IPS-15b (cell line): ENCODE measurements at regions not wholly inside any gene's neighbourhood (a gene's known extent, or its start where the extent isn't known, plus 50 kb on each side); places are given as distances from the start of the nearest gene placed in this dataset.
"Not testable (repeated sequence)": the region's sequence is repeated elsewhere in the genome, so short reads cannot be mapped to it uniquely, and the experiment has no call there.

Source experiments
- H3K27me3 ChIP-seq: one replicate; pipeline ENCODE4 v1.6.1; 2013; ENCODE audit warnings: low read length; ENCODE audit not compliant: control insufficient read depth, insufficient read depth
- H3K36me3 ChIP-seq: one replicate; pipeline ENCODE4 v1.6.1; 2013; ENCODE audit warnings: low read length; ENCODE audit not compliant: control insufficient read depth, insufficient read depth
- H3K4me1 ChIP-seq: one replicate; pipeline ENCODE4 v1.6.1; 2013; ENCODE audit warnings: mild to moderate bottlenecking, low read length; ENCODE audit not compliant: control insufficient read depth, insufficient read depth
- H3K4me3 ChIP-seq: one replicate; pipeline ENCODE4 v1.5.1; 2013; ENCODE audit warnings: low read depth, low read length
- H3K9ac ChIP-seq: one replicate; pipeline ENCODE4 v1.6.1; 2013; ENCODE audit warnings: low read depth, mild to moderate bottlenecking, low read length
- H3K9me3 ChIP-seq: one replicate; pipeline ENCODE4 v1.6.1; 2013; ENCODE audit warnings: mild to moderate bottlenecking, low read length; ENCODE audit not compliant: control insufficient read depth, insufficient read depth

DNA sequence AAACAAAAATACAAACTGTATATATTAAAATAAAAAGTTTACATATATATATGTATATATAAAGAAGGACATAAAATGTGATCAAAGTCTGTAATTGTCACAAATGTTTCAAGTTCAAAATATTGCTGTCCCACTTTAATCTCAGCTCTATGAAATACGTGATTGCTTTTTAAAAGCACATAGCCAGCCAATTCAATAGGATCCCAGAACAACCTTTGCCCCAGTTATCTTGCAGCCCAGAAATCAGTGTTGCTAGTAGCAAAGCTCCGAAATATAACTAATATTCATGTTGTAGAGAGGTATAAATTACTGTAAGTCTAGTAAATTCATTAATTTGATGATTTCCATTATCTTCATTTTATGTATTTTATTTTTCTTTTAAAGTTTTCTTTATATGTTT, 114.6 kb downstream of the ELOVL4 start:
- Histone ChIP-seq H3K9ac (no peak overlapping the region), H3K9me3 (no peaks in the 10 kb centered on the region), H3K27me3 (no peaks in the 10 kb centered on the region), H3K4me1 (no peaks in the 10 kb centered on the region), H3K4me3 (no peak overlapping the region), H3K36me3 (no peaks in the 10 kb centered on the region)

DNA sequence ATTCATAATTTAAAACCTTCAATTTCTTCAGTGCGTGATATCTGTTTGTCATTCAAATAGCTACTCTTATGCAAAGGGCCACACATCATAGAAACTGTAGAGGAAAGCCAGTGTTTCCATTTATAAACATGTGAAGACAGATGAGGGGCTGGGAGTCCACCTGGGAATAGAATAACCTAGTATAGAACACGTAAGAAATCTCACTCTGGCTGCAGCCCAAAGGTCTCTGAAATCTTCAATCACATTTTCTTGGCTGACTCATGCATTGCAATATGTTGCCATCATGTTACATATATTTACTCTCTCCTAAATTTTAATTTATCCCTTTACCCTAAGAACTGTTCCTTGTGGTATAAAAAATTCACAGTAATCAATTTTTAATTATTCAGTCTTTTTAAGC, 123.2 kb downstream of the ELOVL4 start:
- no peak overlapping the region for H3K4me3 ChIP-seq
- no peaks in the 10 kb centered on the region for H3K4me1 ChIP-seq
- H3K9ac ChIP-seq: no peak overlapping the region
- H3K9me3 ChIP-seq: no peaks in the 10 kb centered on the region
- H3K27me3 ChIP-seq: no peaks in the 10 kb centered on the region
- H3K36me3 ChIP-seq: no peaks in the 10 kb centered on the region

GRCh38 chr6:79821859-79822258, 125.5 kb downstream of the ELOVL4 start:
- Histone ChIP-seq H3K4me1 (no peaks in the 10 kb centered on the region), H3K36me3 (no peaks in the 10 kb centered on the region), H3K4me3 (no peak overlapping the region), H3K9me3 (no peaks in the 10 kb centered on the region), H3K9ac (no peak overlapping the region), H3K27me3 (no peaks in the 10 kb centered on the region)

- Histone ChIP-seq H3K27me3 (no peaks in the 10 kb centered on the region), H3K36me3 (no peaks in the 10 kb centered on the region), H3K9me3 (no peaks in the 10 kb centered on the region), H3K9ac (no peak overlapping the region), H3K4me1 (no peaks in the 10 kb centered on the region), H3K4me3 (no peak overlapping the region)
Observed at GRCh38 chr6:79818471-79818870, 128.9 kb downstream of the ELOVL4 start.

DNA sequence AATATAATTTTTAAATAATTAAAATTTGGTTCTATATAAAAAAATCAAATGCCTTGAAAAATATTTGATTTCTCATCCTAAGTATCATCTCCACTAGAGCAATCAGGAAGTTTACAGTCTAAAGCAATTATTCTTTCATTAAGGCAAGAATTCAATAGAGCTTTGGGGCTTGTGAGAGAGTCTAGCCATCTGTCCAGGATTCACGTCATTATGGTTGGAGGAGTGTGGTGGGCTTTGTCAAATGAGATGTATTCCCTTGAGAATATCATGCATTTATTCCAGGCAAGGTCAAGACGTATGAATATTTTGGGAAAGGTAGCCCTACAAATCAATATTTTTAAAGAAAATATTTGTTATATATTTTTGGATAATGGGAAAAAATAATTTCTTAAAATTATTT, 132.4 kb downstream of the ELOVL4 start:
- Histone ChIP-seq H3K9ac (no peak overlapping the region), H3K27me3 (no peaks in the 10 kb centered on the region), H3K9me3 (no peaks in the 10 kb centered on the region), H3K4me1 (peaks cover 9% of the 10 kb centered on the region), H3K4me3 (no peak overlapping the region), H3K36me3 (no peaks in the 10 kb centered on the region)

GRCh38 chr6:79813854-79814709, 133.3 kb downstream of the ELOVL4 start:
- Histone ChIP-seq H3K9ac (no peak overlapping the region), H3K4me1 (peaks cover 11% of the 10 kb centered on the region), H3K36me3 (no peaks in the 10 kb centered on the region), H3K9me3 (no peaks in the 10 kb centered on the region), H3K27me3 (no peaks in the 10 kb centered on the region), H3K4me3 (no peak overlapping the region)

GRCh38 chr6:79813143-79813850, 134.1 kb downstream of the ELOVL4 start:
- Histone ChIP-seq H3K36me3 (no peaks in the 10 kb centered on the region), H3K4me3 (no peak overlapping the region), H3K27me3 (no peaks in the 10 kb centered on the region), H3K4me1 (peaks cover 11% of the 10 kb centered on the region), H3K9me3 (no peaks in the 10 kb centered on the region), H3K9ac (no peak overlapping the region)

DNA sequence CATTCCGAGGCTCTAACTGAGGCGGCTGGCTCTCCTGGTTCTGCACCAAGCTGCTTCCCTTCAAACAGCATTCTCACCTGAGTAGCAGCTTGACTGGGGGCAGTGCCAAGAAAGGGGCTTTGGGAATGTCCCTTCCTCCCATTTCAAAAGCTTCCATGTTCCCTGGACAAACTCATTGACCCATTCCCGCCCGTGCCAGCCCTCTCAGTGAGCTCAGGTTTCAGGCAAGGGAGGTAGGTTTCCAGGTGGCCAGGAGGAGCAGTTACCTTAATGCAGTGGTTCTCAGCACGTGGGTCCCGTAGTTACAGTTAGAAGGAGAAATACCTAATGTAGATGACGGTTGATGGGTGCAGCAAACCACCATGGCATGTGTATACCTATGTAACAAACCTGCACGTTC, 135.2 kb downstream of the ELOVL4 start:
- Histone ChIP-seq H3K4me1 (peaks cover 11% of the 10 kb centered on the region), H3K36me3 (no peaks in the 10 kb centered on the region), H3K27me3 (no peaks in the 10 kb centered on the region), H3K9me3 (no peaks in the 10 kb centered on the region), H3K4me3 (no peak overlapping the region), H3K9ac (no peak overlapping the region)

GRCh38 chr6:79810871-79811270, 136.5 kb downstream of the ELOVL4 start:
- no peaks in the 10 kb centered on the region for H3K27me3 ChIP-seq
- H3K9me3 ChIP-seq: no peaks in the 10 kb centered on the region
- H3K4me3 ChIP-seq: no peak overlapping the region
- peaks cover 11% of the 10 kb centered on the region for H3K4me1 ChIP-seq
- no peak overlapping the region for H3K9ac ChIP-seq
- H3K36me3 ChIP-seq: no peaks in the 10 kb centered on the region

GRCh38 chr6:79810185-79810705, 137.1 kb downstream of the ELOVL4 start:
- no peaks in the 10 kb centered on the region for H3K9me3 ChIP-seq
- no peaks in the 10 kb centered on the region for H3K27me3 ChIP-seq
- H3K4me3 ChIP-seq: no peak overlapping the region
- H3K9ac ChIP-seq: no peak overlapping the region
- H3K4me1 ChIP-seq: peaks cover 11% of the 10 kb centered on the region
- H3K36me3 ChIP-seq: no peaks in the 10 kb centered on the region

DNA sequence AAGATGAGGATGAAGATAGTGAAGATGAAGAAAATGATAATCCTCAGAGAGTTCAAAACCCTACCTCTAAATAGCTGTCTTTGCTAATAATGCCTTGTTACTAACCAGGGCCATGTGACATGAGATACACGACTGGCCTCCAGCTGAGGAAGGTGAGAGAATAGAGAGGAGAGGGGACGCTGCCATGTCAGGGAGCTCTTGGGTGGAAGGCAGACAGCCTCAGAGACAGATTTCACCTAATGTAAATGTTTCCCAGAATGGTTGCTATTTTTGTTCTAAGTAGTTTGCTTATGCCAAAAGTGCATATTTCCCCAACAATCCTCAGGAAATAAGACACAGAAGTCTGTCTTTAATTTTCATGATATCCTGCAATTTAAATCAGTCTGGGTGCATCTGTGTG, 138.4 kb downstream of the ELOVL4 start:
- H3K9ac ChIP-seq: no peak overlapping the region
- no peaks in the 10 kb centered on the region for H3K36me3 ChIP-seq
- no peaks in the 10 kb centered on the region for H3K27me3 ChIP-seq
- H3K9me3 ChIP-seq: no peaks in the 10 kb centered on the region
- H3K4me3 ChIP-seq: no peak overlapping the region
- peaks cover 11% of the 10 kb centered on the region for H3K4me1 ChIP-seq

DNA sequence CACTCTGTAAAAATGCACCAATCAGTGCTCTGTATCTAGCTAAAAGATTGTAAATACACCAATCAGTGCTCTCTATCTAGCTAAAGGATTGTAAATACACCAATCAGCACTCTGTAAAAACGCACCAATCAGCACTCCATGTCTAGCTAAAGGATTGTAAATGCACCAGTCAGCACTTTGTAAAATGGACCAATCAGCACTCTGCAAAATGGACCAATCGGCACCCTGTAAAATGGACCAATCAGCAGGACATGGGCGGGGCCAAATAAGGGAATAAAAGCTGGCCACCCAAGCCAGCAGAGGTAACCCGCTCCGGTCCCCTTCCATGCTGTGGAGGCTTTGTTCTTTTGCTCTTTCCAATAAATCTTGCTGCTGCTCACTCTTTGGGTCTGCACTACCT, 140.7 kb downstream of the ELOVL4 start:
- H3K4me1 ChIP-seq: peaks cover 11% of the 10 kb centered on the region
- H3K9me3 ChIP-seq, H3K4me3 ChIP-seq, H3K9ac ChIP-seq, H3K27me3 ChIP-seq, H3K36me3 ChIP-seq: not testable (repeated sequence)
